ENCODE measurements at regions not wholly inside any gene's neighbourhood (a gene's known extent, or its start where the extent isn't known, plus 50 kb on each side); places are given as distances from the start of the nearest gene placed in this dataset.

GRCh38 chr6:16972535-16972934 lies 129.3 kb upstream of the STMND1 start:
- Histone ChIP-seq H3K27ac (ENCODE audit: insufficient read depth, low read length) (no peak overlapping the region), H3K9me1 (ENCODE audit: insufficient read depth, low read length) (no peaks in the 10 kb centered on the region; the same call in 1 of the 2 replicates), H3K56ac (ENCODE audit: extremely low read depth, insufficient read depth, low read length) (no peak overlapping the region), H2AK9ac (replicated peaks; ENCODE audit: low read depth, low read length, poor library complexity) (no peak overlapping the region), H3K4ac (ENCODE audit: low read depth, low read length) (no peak overlapping the region), H2BK120ac (ENCODE audit: low read depth, low read length) (no peak overlapping the region), H2AK5ac (ENCODE audit: low read depth, low read length) (peak overlapping the region; percentile 3; the same call in 1 of the 2 replicates), H3K18ac (ENCODE audit: low read depth, low read length) (no peak overlapping the region), H2BK5ac (ENCODE audit: low read depth, low read length, poor library complexity, severe bottlenecking) (no peak overlapping the region), H3K23ac (ENCODE audit: low read depth, low read length) (no peak overlapping the region), H2AFZ (replicated peaks; ENCODE audit: low read length, poor library complexity) (no peak overlapping the region), H3K27me3 (ENCODE audit: control insufficient read depth, insufficient read depth, low read length) (no peaks in the 10 kb centered on the region; the same call in 1 of the 2 replicates), H3K36me3 (ENCODE audit: control insufficient read depth, insufficient read depth, low read length) (no peaks in the 10 kb centered on the region), H2BK20ac (ENCODE audit: low read depth, low read length) (no peak overlapping the region), H4K91ac (ENCODE audit: insufficient read depth, low read depth, low read length) (no peak overlapping the region), H4K8ac (ENCODE audit: low read depth in 2 of 2, low read length in 2 of 2) (no peak overlapping the region), H3K4me3 (ENCODE audit: insufficient read depth, low read depth, low read length) (no peak overlapping the region), H4K5ac (ENCODE audit: low read depth, low read length) (no peak overlapping the region), H4K20me1 (ENCODE audit: insufficient read depth, low read length) (no peaks in the 10 kb centered on the region), H3K4me1 (ENCODE audit: control insufficient read depth, insufficient read depth, low read length) (peaks cover 6% of the 10 kb centered on the region), H3K4me2 (ENCODE audit: low read depth, low read length) (no peak overlapping the region), H3K79me1 (ENCODE audit: low read depth in 1 of 2, low read length in 2 of 2) (no peaks in the 10 kb centered on the region), H3K9ac (ENCODE audit: low read depth, low read length) (no peak overlapping the region), H3K14ac (replicated peaks; ENCODE audit: low read depth, low read length) (no peak overlapping the region), H3K9me3 (ENCODE audit: control insufficient read depth, insufficient read depth, low read length) (no peaks in the 10 kb centered on the region), H2BK15ac (ENCODE audit: low read depth, low read length) (no peak overlapping the region)
- BruUV-seq (replicated peaks) = no TSS peak
- TF ChIP-seq CEBPB (IDR thresholded peaks at IDR 0.05; ENCODE audit: low read depth, low read length) (no peak), CHD1 (IDR thresholded peaks at IDR 0.05; ENCODE audit: low read depth, low read length) (no peak), POLR2A (IDR thresholded peaks at IDR 0.05; ENCODE audit: low read depth, low read length) (no peak), RAD21 (IDR thresholded peaks at IDR 0.05; ENCODE audit: low read length) (no peak), MAFK (IDR thresholded peaks at IDR 0.05; ENCODE audit: low read depth, low read length) (no peak), CTCF (conservative IDR thresholded peaks at IDR 0.05; ENCODE audit: low read depth, low read length) (no peak), MAZ (IDR thresholded peaks at IDR 0.05; ENCODE audit: borderline replicate concordance, low read depth, low read length) (no peak), SMC3 (IDR thresholded peaks at IDR 0.05; ENCODE audit: low read depth, low read length) (no peak), MXI1 (IDR thresholded peaks at IDR 0.05; ENCODE audit: borderline replicate concordance, low read depth, low read length) (no peak), ELK1 (IDR thresholded peaks at IDR 0.05; ENCODE audit: borderline replicate concordance, low read depth, low read length) (no peak), BHLHE40 (IDR thresholded peaks at IDR 0.05; ENCODE audit: low read depth, low read length) (no peak), RCOR1 (IDR thresholded peaks at IDR 0.05; ENCODE audit: insufficient replicate concordance, low read length) (no peak), RFX5 (IDR thresholded peaks at IDR 0.05; ENCODE audit: low read depth, low read length) (no peak), FOS (IDR thresholded peaks at IDR 0.05; ENCODE audit: low read depth, low read length) (no peak), NFE2L2 (IDR thresholded peaks at IDR 0.05; ENCODE audit: low read depth, low read length) (no peak), USF2 (IDR thresholded peaks at IDR 0.05; ENCODE audit: low read depth, low read length) (no peak)
- intact Hi-C loops (cut with micrococcal nuclease) = no loop called here
- dilution Hi-C loops (cut with HindIII; ENCODE audit: low sequenced_read_pairs, unreplicated experiment) = no loop called here
- DNase-seq (no peak), ATAC-seq (ENCODE audit: low read depth) (no peak)
- ChIA-PET CTCF (interaction anchor here (0.9 kb wide), 1 partner anchor 209 kb away, joined by 3 read pairs; no protein-coding TSS in a partner anchor), POLR2A (ENCODE audit: unreplicated experiment) (no interaction called here)
- no CpG with 5 or more reads among the region's 2 CpGs for WGBS, 2 experiments (ENCODE audit: extremely low coverage in 2 of 2, insufficient read length in 1 of 2)
- in situ Hi-C loops (cut with MboI; ENCODE audit: low sequenced_read_pairs) = no loop called here
